HEK293T (cell line): ENCODE measurements at regions not wholly inside any gene's neighbourhood (a gene's known extent, or its start where the extent isn't known, plus 50 kb on each side); places are given as distances from the start of the nearest gene placed in this dataset.
"Not testable (repeated sequence)": the region's sequence is repeated elsewhere in the genome, so short reads cannot be mapped to it uniquely, and the experiment has no call there.

ENCODE experiments used
- ARNT ChIP-seq: fragments of 450-650 bp; IDR thresholded peaks from 2 replicates; pipeline ENCODE4 v1.6.1; 2017; ENCODE audit warnings: mild to moderate bottlenecking
- BHLHE40 ChIP-seq: fragments of 450-650 bp; IDR thresholded peaks from 2 replicates; pipeline ENCODE4 v1.6.1; 2016; ENCODE audit warnings: mild to moderate bottlenecking, moderate library complexity, borderline replicate concordance
- CTBP1 ChIP-seq: fragments of 450-650 bp; IDR thresholded peaks from 2 replicates; pipeline ENCODE4 v1.6.1; 2016; ENCODE audit warnings: borderline replicate concordance
- ELF4 ChIP-seq: fragments of 450-650 bp; IDR thresholded peaks from 2 replicates; pipeline ENCODE4 v1.6.1; 2017; ENCODE audit warnings: antibody characterized with exemption
- HDGF ChIP-seq: fragments of 450-650 bp; IDR thresholded peaks from 2 replicates; pipeline ENCODE4 v1.6.1; 2017; ENCODE audit warnings: antibody characterized with exemption, borderline replicate concordance
- L3MBTL2 ChIP-seq: fragments of 450-650 bp; conservative IDR thresholded peaks from 2 replicates; pipeline ENCODE4 v1.6.1; 2016; ENCODE audit warnings: mild to moderate bottlenecking
- PKNOX1 ChIP-seq: fragments of 450-650 bp; IDR thresholded peaks from 2 replicates; pipeline ENCODE4 v1.6.1; 2016
- SP1 ChIP-seq: fragments of 450-650 bp; IDR thresholded peaks from 2 replicates; pipeline ENCODE4 v1.6.1; 2017
- TARDBP ChIP-seq: fragments of 450-650 bp; IDR thresholded peaks from 2 replicates; pipeline ENCODE4 v1.6.1; 2016

- not testable (repeated sequence) for TF ChIP-seq ELF4, HDGF, SP1, ARNT, PKNOX1, CTBP1, L3MBTL2, BHLHE40, TARDBP
These were observed 102.2 kb downstream of the TMEM121 start for GRCh38 chr14:105628531-105629067.
